ENCODE measurements at regions not wholly inside any gene's neighbourhood (a gene's known extent, or its start where the extent isn't known, plus 50 kb on each side); places are given as distances from the start of the nearest gene placed in this dataset.

- CTCF ChIA-PET: no interaction called here
- H3K27ac ChIP-seq (ENCODE audit: extremely low read depth, low read depth, low read length): no peak overlapping the region
These were observed 162.8 kb downstream of the ENC1 start for GRCh38 chr5:74477761-74478160.

GRCh38 chr5:74476819-74477453, 163.6 kb downstream of the ENC1 start:
- H3K9me3 ChIP-seq (ENCODE audit: control insufficient read depth, insufficient read depth, low read depth, low read length): no peaks in the 10 kb centered on the region
- CTCF ChIA-PET: interaction anchor here (0.6 to 0.7 kb wide), 2 partner anchors 9 to 575 kb away, joined by 3 to 6 read pairs; no protein-coding TSS in a partner anchor
- no peaks in the 10 kb centered on the region for H3K4me1 ChIP-seq (ENCODE audit: control insufficient read depth, insufficient read depth, low read length)
- POLR2A ChIA-PET: no interaction called here
- H3K4me3 ChIP-seq (ENCODE audit: low read depth, low read length): no peak overlapping the region
- no peak overlapping the region for H3K27ac ChIP-seq (ENCODE audit: extremely low read depth, low read depth, low read length)
- H3K36me3 ChIP-seq (ENCODE audit: control insufficient read depth in 2 of 2, insufficient read depth in 1 of 2, low read length in 2 of 2): no peaks in the 10 kb centered on the region
- TF ChIP-seq ZNF280D (tag by site-specific recombination; IDR thresholded peaks at IDR 0.05) (no peak), GLI2 (tag by site-specific recombination; IDR thresholded peaks at IDR 0.05; ENCODE audit: borderline replicate concordance, low read depth) (no peak), ZEB2 (tag by site-specific recombination; IDR thresholded peaks at IDR 0.05) (no peak), ZNF19 (tag by site-specific recombination; IDR thresholded peaks at IDR 0.05; ENCODE audit: low read depth) (no peak), SP7 (tag by site-specific recombination; IDR thresholded peaks at IDR 0.05) (no peak), ZNF555 (tag by site-specific recombination; conservative IDR thresholded peaks at IDR 0.05) (no peak), ZNF311 (tag by site-specific recombination; IDR thresholded peaks at IDR 0.05; ENCODE audit: borderline replicate concordance) (no peak), ZNF324 (tag by site-specific recombination; IDR thresholded peaks at IDR 0.05) (no peak), ZNF214 (tag by site-specific recombination; IDR thresholded peaks at IDR 0.05; ENCODE audit: borderline replicate concordance) (no peak), ZNF701 (tag by site-specific recombination; IDR thresholded peaks at IDR 0.05) (no peak), PRDM1 (tag by site-specific recombination; IDR thresholded peaks at IDR 0.05) (no peak), BCL6B (tag by site-specific recombination; IDR thresholded peaks at IDR 0.05) (no peak), SETDB1 (IDR thresholded peaks at IDR 0.05; ENCODE audit: insufficient read length, low read length) (no peak), REST (tag by site-specific recombination; IDR thresholded peaks at IDR 0.05) (no peak), ZNF366 (tag by site-specific recombination; conservative IDR thresholded peaks at IDR 0.05) (no peak), ZNF433 (tag by site-specific recombination; IDR thresholded peaks at IDR 0.05; ENCODE audit: low read depth) (no peak), ZNF449 (tag by site-specific recombination; IDR thresholded peaks at IDR 0.05) (no peak), ZNF530 (tag by site-specific recombination; IDR thresholded peaks at IDR 0.05; ENCODE audit: low read depth) (no peak)

More at GRCh38 chr5:74477761-74478160, 162.8 kb downstream of the ENC1 start:
- no peaks in the 10 kb centered on the region for H3K4me1 ChIP-seq (ENCODE audit: control insufficient read depth, insufficient read depth, low read length)
- H3K9me3 ChIP-seq (ENCODE audit: control insufficient read depth, insufficient read depth, low read depth, low read length): no peaks in the 10 kb centered on the region
- no peak overlapping the region for H3K4me3 ChIP-seq (ENCODE audit: low read depth, low read length)
- POLR2A ChIA-PET: no interaction called here
- TF ChIP-seq TCF7L2 (IDR thresholded peaks at IDR 0.05; ENCODE audit: borderline replicate concordance, low read depth, low read length) (no peak), ZNF266 (tag by site-specific recombination; IDR thresholded peaks at IDR 0.05; ENCODE audit: low read depth) (no peak), ZSCAN16 (tag by site-specific recombination; IDR thresholded peaks at IDR 0.05) (no peak), ZNF843 (tag by site-specific recombination; IDR thresholded peaks at IDR 0.05) (no peak), ZNF133 (tag by site-specific recombination; IDR thresholded peaks at IDR 0.05) (no peak), HOXC10 (CRISPR knock-in tag; IDR thresholded peaks at IDR 0.05) (no peak), ZEB2 (tag by site-specific recombination; IDR thresholded peaks at IDR 0.05) (no peak), ZNF658 (tag by site-specific recombination; IDR thresholded peaks at IDR 0.05) (no peak), ZNF785 (tag by site-specific recombination; IDR thresholded peaks at IDR 0.05) (no peak)
- TF ChIP-seq, protein P1, sequence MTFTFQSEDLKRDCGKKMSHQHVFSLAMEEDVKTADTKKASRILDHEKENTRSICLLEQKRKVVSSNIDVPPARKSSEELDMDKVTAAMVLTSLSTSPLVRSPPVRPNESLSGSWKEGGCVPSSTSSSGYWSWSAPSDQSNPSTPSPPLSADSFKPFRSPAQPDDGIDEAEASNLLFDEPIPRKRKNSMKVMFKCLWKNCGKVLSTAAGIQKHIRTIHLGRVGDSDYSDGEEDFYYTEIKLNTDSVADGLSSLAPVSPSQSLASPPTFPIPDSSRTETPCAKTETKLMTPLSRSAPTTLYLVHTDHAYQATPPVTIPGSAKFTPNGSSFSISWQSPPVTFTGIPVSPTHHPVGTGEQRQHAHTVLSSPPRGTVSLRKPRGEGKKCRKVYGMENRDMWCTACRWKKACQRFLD (tag by site-specific recombination; IDR thresholded peaks at IDR 0.05): no peak
- TF ChIP-seq, protein P2, sequence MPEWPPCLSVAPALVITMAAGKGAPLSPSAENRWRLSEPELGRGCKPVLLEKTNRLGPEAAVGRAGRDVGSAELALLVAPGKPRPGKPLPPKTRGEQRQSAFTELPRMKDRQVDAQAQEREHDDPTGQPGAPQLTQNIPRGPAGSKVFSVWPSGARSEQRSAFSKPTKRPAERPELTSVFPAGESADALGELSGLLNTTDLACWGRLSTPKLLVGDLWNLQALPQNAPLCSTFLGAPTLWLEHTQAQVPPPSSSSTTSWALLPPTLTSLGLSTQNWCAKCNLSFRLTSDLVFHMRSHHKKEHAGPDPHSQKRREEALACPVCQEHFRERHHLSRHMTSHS (tag by site-specific recombination; IDR thresholded peaks at IDR 0.05): no peak
- H3K36me3 ChIP-seq (ENCODE audit: control insufficient read depth in 2 of 2, insufficient read depth in 1 of 2, low read length in 2 of 2): no peaks in the 10 kb centered on the region

Measured in HEK293 (cell line).